ENCODE measurements at regions not wholly inside any gene's neighbourhood (a gene's known extent, or its start where the extent isn't known, plus 50 kb on each side); places are given as distances from the start of the nearest gene placed in this dataset.

DNA sequence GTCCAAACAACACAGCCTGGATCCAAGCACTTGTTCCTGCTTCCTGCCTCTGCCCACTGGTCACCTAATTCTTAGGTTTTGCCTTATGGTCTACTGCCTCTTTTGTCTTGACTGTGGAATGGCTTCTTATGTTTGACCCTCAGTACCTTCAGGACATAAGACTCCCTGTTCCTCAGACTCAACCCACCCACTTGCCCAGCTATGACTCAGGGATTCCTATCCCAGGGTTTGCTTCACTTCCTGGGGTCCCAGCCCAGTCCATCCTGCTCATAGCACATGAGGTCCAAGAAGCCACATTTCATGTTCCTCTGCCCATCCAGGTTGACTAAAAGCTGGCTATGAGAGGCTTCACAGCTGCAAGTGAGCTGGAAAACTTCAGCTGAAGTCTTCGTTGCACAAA lies 320.9 kb upstream of the CDH5 start (continued):
- TF ChIP-seq, protein P1, sequence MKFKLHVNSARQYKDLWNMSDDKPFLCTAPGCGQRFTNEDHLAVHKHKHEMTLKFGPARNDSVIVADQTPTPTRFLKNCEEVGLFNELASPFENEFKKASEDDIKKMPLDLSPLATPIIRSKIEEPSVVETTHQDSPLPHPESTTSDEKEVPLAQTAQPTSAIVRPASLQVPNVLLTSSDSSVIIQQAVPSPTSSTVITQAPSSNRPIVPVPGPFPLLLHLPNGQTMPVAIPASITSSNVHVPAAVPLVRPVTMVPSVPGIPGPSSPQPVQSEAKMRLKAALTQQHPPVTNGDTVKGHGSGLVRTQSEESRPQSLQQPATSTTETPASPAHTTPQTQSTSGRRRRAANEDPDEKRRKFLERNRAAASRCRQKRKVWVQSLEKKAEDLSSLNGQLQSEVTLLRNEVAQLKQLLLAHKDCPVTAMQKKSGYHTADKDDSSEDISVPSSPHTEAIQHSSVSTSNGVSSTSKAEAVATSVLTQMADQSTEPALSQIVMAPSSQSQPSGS (IDR thresholded peaks at IDR 0.05; ENCODE audit: low read length) = no peak
- TF ChIP-seq, protein P2, sequence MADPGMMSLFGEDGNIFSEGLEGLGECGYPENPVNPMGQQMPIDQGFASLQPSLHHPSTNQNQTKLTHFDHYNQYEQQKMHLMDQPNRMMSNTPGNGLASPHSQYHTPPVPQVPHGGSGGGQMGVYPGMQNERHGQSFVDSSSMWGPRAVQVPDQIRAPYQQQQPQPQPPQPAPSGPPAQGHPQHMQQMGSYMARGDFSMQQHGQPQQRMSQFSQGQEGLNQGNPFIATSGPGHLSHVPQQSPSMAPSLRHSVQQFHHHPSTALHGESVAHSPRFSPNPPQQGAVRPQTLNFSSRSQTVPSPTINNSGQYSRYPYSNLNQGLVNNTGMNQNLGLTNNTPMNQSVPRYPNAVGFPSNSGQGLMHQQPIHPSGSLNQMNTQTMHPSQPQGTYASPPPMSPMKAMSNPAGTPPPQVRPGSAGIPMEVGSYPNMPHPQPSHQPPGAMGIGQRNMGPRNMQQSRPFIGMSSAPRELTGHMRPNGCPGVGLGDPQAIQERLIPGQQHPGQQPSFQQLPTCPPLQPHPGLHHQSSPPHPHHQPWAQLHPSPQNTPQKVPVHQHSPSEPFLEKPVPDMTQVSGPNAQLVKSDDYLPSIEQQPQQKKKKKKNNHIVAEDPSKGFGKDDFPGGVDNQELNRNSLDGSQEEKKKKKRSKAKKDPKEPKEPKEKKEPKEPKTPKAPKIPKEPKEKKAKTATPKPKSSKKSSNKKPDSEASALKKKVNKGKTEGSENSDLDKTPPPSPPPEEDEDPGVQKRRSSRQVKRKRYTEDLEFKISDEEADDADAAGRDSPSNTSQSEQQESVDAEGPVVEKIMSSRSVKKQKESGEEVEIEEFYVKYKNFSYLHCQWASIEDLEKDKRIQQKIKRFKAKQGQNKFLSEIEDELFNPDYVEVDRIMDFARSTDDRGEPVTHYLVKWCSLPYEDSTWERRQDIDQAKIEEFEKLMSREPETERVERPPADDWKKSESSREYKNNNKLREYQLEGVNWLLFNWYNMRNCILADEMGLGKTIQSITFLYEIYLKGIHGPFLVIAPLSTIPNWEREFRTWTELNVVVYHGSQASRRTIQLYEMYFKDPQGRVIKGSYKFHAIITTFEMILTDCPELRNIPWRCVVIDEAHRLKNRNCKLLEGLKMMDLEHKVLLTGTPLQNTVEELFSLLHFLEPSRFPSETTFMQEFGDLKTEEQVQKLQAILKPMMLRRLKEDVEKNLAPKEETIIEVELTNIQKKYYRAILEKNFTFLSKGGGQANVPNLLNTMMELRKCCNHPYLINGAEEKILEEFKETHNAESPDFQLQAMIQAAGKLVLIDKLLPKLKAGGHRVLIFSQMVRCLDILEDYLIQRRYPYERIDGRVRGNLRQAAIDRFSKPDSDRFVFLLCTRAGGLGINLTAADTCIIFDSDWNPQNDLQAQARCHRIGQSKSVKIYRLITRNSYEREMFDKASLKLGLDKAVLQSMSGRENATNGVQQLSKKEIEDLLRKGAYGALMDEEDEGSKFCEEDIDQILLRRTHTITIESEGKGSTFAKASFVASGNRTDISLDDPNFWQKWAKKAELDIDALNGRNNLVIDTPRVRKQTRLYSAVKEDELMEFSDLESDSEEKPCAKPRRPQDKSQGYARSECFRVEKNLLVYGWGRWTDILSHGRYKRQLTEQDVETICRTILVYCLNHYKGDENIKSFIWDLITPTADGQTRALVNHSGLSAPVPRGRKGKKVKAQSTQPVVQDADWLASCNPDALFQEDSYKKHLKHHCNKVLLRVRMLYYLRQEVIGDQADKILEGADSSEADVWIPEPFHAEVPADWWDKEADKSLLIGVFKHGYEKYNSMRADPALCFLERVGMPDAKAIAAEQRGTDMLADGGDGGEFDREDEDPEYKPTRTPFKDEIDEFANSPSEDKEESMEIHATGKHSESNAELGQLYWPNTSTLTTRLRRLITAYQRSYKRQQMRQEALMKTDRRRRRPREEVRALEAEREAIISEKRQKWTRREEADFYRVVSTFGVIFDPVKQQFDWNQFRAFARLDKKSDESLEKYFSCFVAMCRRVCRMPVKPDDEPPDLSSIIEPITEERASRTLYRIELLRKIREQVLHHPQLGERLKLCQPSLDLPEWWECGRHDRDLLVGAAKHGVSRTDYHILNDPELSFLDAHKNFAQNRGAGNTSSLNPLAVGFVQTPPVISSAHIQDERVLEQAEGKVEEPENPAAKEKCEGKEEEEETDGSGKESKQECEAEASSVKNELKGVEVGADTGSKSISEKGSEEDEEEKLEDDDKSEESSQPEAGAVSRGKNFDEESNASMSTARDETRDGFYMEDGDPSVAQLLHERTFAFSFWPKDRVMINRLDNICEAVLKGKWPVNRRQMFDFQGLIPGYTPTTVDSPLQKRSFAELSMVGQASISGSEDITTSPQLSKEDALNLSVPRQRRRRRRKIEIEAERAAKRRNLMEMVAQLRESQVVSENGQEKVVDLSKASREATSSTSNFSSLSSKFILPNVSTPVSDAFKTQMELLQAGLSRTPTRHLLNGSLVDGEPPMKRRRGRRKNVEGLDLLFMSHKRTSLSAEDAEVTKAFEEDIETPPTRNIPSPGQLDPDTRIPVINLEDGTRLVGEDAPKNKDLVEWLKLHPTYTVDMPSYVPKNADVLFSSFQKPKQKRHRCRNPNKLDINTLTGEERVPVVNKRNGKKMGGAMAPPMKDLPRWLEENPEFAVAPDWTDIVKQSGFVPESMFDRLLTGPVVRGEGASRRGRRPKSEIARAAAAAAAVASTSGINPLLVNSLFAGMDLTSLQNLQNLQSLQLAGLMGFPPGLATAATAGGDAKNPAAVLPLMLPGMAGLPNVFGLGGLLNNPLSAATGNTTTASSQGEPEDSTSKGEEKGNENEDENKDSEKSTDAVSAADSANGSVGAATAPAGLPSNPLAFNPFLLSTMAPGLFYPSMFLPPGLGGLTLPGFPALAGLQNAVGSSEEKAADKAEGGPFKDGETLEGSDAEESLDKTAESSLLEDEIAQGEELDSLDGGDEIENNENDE (IDR thresholded peaks at IDR 0.05; ENCODE audit: insufficient replicate concordance, low read length) = no peak

All from H1 (cell line).